Omental fat pad (tissue), 3 donors: ENCODE measurements at regions not wholly inside any gene's neighbourhood (a gene's known extent, or its start where the extent isn't known, plus 50 kb on each side); places are given as distances from the start of the nearest gene placed in this dataset.

Experiments used
- ATAC-seq: fragments of 150-250 bp; one replicate; pipeline ENCODE4 v1.9.1; 2016; ENCODE audit warnings: mild to moderate bottlenecking, moderate library complexity; ENCODE audit not compliant: low FRiP score
- DNase-seq: peaks from one replicate; pipeline ENCODE4 v3.0.0-alpha.2; 2019; ENCODE audit warnings: low spot score
- CTCF ChIP-seq, 3 donors: fragments of 450-650 bp; IDR thresholded peaks; one replicate each; pipeline ENCODE4 v1.5.1; 2016 to 2017; ENCODE audit warnings: antibody characterized with exemption in 3 of 3, mild to moderate bottlenecking in 3 of 3, moderate library complexity in 2 of 3

GRCh38 chr2:19198381-19198780, 160.0 kb downstream of the OSR1 start:
- no peak for ATAC-seq

GRCh38 chr2:19195661-19196060, 162.8 kb downstream of the OSR1 start:
- ATAC-seq (no peak), DNase-seq (no peak)
- TF ChIP-seq CTCF (IDR thresholded peaks at IDR 0.05), result no peak

More at GRCh38 chr2:19198381-19198780, 160.0 kb downstream of the OSR1 start:
- no peak for DNase-seq
- TF ChIP-seq CTCF (IDR thresholded peaks at IDR 0.05), result no peak

- DNase-seq (no peak), ATAC-seq (no peak)
- no peak for TF ChIP-seq CTCF (IDR thresholded peaks at IDR 0.05)
Observed at GRCh38 chr2:19189391-19189790, 169.0 kb downstream of the OSR1 start.

- ATAC-seq, result no peak
- no peak for TF ChIP-seq CTCF (IDR thresholded peaks at IDR 0.05)
- DNase-seq, result no peak
Observed at GRCh38 chr2:19187323-19188020, 171.0 kb downstream of the OSR1 start.

GRCh38 chr2:19185086-19185485, 173.3 kb downstream of the OSR1 start:
- no peak for DNase-seq
- no peak for TF ChIP-seq CTCF (IDR thresholded peaks at IDR 0.05)
- ATAC-seq, result no peak

GRCh38 chr2:19178175-19178574, 180.2 kb downstream of the OSR1 start:
- TF ChIP-seq CTCF (IDR thresholded peaks at IDR 0.05), result no peak
- peak; percentile 75 for ATAC-seq
- no peak for DNase-seq

GRCh38 chr2:19176977-19177376, 181.4 kb downstream of the OSR1 start:
- no peak for ATAC-seq
- DNase-seq, result no peak
- no peak for TF ChIP-seq CTCF (IDR thresholded peaks at IDR 0.05)
